DMS53 (cell line): ENCODE measurements at regions not wholly inside any gene's neighbourhood (a gene's known extent, or its start where the extent isn't known, plus 50 kb on each side); places are given as distances from the start of the nearest gene placed in this dataset.

ENCODE experiments used
- DNase-seq: peaks from one replicate; lab custom pipeline; 2025; lab: John Stamatoyannopoulos, UW

DNA sequence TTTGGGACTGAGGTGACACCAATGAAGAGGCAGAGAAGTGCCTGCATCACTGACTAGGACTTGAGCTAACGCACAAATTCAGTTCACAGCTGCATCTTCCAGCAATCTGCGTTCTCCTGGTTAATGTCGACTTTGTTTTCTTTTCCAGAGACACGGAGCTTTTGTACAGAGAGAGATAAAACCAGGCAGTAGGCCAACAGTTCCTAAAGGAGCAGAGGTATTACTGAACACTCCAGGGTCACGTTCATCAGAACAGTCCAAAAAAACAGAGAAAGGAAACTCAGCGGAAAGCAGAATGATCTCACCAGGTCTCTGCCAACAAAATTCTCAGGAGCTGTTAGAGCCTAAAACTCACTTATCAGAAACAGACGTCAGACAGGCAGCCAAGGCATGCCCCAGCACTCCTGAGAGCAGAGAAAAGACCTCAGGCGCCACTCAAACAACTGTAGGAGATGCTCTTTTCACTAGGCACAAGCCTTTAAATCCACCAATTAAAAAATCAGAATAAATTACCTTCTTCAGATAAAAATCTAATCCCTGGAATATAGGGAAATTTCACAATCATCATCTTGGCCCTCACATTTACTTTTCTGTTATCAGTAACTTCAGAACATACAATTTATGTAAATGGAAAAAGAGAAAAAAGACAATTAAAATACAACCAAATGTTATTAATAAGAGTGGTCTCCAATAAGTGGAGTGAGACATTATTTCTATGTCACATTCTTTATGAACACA, 95.9 kb upstream of the SPTBN1 start:
- DNase-seq, result no peak

GRCh38 chr2:54364409-54364808, 91.7 kb upstream of the SPTBN1 start:
- DNase-seq, result no peak

GRCh38 chr2:54365661-54366060, 90.5 kb upstream of the SPTBN1 start:
- DNase-seq, result no peak

DNA sequence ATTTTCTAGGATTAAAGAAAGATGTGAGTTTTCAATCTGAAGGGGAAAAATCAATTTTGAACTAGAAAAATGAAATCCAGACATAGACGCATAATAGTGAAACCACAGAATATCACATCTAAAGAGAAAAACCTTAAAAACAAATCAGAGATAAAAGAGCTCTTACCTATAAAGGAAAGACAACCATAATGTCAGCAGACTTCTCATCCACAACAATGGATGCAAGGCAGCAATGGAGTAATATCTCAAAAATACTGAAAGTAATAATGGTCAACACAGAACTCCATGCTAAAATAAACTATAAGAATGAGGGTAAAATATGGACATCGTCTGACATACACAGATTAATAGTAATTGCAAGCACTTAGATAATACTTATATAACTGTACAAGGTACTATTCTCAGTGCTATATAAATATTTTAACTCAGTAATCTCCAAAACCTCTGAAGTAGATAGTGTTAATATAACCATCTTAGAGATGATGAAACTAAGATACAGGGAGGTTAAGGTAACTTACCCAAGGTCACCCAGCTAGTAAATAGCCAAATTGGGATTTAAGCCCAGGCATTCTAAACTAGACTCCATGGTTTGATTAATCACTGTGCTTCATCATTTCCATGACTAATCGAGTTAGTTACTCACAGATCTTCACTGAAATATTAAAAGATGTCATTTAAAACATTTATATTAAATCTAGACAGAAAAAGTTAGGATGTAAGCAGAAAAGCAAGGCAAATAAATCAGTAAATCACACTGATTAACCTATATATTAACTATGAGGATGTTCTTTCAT, 89.4 kb upstream of the SPTBN1 start:
- DNase-seq, result no peak

DNA sequence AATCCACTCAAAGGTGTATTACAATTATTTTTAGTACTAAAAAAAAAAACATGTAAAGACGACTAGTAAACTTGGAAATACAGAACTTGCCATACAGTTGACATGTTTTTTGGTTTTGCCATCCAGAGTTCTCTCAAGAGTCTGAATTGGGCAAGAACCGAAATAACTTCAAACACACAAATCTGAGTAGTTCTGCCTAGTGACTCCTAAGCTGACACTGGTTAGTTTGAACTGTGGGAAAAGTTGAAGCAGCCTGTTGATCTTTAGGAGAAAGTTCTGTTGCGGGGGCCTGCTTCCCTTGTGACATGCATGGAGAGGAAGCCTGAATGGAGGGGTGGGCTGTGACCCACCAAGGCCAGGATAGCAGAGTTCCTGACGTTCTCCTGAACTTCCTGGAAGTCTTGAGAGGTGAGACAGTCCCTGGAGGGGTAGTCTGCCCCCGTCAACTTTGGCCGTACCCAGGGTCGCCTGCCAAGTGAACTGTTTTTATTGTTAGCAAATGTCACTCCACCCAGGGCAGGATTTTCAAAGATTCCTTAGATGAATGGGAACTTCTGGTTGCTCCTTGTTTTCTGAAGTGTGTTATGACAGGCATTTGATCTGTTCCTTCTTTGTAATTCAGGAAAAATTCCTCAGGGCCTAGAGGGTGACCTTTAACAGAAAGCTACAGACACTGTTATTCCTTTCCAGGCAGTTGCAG, 85.6 kb upstream of the SPTBN1 start:
- DNase-seq, result no peak

GRCh38 chr2:54371460-54372065, 84.6 kb upstream of the SPTBN1 start:
- DNase-seq, result no peak

DNA sequence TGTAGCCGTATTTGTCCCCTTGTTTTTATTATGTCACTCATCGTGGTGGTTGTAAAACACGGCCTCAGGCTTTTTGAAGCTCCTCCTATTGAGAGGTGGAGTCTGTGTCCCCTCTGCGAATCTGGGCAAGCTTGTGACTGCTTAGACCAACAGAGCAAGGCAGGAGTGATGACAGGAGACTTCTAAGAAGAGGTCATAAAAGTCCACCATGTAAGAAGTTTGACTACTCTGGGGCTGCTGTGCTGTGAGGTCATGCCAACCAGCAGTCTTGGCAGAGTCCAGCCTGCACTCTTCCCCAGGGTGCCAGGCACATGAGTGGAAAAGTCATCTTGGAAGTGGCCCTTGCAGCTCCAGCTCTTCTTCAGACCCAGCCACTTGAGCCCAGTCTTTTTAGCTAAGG, 83.8 kb upstream of the SPTBN1 start:
- DNase-seq, result no peak

GRCh38 chr2:54373855-54374254, 82.3 kb upstream of the SPTBN1 start:
- no peak for DNase-seq

DNA sequence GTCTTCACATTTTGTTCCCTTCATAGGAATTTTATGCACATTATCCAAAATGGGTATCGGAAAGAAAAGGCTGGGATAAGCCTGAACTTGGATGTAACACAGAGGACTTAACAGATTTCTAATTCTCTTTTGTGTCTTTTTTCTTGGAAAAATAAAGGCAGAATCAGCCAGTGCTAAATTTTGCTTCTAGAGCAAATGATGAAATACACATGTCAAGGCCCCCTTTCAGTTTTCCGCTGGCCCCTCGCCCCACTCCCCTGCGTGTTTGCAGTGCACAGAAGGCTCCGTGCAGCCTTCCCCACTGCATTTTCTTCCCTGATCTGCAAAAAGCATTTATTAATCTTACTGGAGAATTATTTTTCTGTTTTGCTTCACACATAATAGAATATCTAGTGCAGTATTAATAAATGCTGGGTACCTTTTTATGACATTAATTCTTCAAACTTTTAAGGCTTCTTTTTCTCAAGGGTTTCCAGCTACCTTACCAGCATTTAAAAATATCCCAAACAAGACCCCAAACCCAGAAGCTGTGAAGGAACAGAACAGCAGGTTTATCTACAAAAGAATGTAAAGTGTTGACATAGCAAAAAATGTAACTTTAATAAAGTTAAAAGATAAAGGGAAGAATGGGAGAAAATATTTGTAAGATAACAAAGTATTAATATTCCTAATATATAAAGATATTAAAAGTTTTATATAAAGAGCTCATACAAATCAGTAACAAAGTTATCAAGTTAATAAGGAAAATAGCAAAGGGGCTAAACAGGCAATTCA, 81.3 kb upstream of the SPTBN1 start:
- DNase-seq, result no peak

DNA sequence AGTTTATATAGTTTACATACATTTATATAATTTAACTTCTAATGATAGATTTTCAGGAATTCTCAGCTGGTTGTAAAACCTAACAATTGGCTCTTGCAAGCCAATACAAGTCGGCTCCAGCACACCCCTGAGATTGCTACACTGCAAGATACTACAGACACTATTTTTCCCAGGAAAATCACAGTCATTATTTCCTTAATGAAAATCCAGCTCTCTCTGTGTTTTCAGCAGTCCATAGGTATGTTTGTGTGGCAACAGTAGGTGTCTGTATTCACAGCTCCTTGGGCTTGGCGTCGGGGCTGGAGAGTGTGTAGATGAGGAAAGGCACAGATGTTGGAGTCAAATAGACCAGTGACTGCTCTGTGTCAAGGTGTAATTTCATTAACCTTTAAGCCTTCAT, 78.7 kb upstream of the SPTBN1 start:
- DNase-seq, result no peak

- no peak for DNase-seq
Measured at GRCh38 chr2:54377901-54378493, 78.1 kb upstream of the SPTBN1 start.

DNA sequence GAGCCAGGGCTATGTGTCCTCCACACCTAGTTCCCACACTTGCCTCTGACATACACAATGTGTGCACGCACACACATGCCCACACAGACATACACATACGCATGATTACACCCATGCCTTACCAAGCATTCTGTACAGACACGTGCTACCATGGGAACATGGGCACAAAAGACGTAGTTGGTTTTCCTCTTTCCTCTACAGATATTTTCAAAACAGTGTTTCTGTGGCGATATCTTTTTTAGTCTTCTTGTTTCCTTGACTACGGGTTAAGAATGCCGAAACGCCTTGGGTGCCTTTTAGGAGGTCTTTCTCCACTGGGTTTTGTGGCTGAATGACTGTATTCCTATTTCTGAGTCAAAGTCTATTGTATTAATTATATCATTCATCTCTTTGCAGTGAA, 75.5 kb upstream of the SPTBN1 start:
- DNase-seq, result no peak

GRCh38 chr2:54381293-54381692, 74.8 kb upstream of the SPTBN1 start:
- no peak for DNase-seq

DNA sequence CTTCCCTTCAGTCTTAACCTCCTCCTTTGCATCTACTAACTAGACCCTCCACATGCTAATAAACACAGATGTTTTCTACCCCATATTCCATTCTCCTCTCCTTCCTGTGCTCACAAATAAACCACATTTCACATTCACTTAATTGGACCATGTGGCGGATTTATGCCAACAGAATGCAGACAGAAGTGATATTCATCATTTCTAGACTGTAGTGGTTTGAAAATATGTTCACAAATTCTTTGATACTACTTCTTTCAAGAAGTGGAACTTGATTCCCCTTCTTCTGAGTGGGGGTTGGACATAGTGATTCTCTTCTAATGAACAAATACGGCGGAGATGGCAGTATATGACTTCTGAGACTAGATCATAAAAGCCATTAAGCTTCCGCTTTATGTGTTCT, 73.5 kb upstream of the SPTBN1 start:
- DNase-seq, result no peak

DNA sequence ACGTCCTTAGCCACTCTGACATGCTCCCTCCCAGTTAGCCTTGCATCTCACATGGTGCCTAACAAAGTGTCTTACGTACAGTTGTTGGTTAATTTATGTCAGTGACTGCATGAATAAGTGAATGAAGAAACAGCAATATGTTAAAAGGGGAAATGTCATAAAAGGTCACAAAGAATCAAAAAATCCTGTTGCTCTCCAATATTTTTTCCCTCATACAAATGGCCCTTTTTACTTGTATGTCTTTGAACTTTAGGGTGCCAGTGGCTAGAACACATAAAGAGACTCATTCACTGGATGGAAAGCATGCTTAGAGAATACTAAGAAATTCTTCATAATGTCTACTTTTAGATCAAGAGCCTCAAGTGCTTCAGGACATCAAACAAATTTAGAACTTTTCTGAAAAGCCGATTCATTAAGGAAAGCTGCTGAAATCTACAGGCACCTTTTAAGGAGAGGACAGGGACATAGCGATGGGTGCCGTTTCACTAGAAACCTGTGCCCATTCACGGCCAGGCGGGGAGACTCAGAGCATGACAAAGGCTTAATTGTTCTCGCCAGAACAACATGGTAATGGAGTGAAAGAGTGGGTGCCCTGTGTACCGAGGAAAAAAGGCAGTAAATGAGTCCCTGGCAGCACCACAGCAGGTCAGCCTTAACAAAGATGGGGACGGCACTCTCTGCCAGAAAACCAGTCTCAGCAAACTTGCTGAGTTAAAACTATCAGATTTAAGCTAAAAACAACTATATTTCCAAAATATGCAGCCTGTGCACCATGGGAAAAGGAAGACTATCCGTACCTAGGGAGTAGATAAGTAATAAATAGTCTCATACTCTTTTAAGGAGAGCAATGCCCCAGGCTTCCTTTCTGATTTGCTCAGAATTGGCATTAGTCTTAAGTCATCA, 71.6 kb upstream of the SPTBN1 start:
- no peak for DNase-seq

- DNase-seq, result no peak
Measured at GRCh38 chr2:54385271-54385670, 70.9 kb upstream of the SPTBN1 start.

GRCh38 chr2:54386585-54386984, 69.5 kb upstream of the SPTBN1 start:
- no peak for DNase-seq

DNA sequence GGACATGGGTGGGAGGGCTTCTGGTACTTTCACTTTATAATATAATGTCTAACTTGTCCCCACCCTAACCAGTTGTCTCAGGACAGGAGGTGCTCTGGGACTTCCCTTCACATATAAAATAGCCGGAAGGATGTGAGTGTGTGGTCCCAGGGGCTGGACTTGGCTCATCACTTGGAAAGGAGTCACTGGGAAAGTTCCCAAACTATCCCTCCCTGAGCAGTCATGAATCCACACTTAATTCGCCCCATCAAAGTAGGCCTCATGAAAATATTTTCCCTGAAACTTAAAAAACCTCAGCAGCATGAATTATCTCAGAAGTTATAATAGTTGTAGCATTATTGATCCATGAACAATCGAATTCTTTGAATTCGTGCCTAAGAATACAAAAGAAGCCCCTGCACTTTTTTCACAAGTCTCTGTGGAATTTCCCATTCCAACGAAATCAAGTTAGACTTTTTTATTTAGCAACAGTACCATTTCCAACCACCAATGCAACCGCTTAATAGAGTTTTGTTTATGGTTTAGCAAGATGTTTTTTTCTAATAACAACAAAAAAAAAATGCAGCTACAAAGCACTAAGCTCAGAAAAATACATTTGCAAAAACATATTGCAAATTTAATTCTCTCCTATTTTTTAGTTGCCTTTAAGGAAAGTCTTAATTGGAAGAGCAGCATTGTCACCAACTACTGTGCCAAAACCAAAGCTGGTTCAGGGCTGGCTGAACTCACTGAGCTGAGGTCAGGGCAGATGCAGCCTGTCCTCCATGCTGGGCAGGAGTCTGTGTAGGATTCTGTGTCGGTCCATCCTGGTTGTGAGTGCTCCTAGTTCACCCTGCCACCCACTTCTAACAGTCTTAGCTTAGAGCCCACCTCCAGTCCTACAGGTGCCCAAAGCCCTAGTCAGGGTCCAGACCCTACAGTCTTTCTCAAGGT, 68.8 kb upstream of the SPTBN1 start:
- DNase-seq, result no peak

DNA sequence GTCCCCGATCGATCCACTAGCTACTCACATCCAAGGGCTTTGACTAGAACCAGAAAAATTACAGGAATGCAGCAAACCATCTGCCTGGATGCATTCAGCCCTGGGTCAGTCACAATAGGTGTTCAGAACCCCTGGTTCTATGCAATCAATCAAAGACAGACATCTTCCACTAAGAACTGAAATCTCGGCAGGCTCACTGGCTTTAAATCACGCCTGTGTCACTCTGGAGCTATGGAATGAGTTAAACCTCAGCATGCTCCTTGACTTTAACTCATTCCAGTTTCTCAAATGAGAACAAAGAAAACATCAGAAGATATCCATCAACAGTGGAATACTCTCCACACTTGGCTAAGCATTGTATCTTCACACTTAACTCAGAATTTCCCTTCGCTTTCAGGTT, 68.1 kb upstream of the SPTBN1 start:
- no peak for DNase-seq
